K562 (cell line): ENCODE measurements at regions not wholly inside any gene's neighbourhood (a gene's known extent, or its start where the extent isn't known, plus 50 kb on each side); places are given as distances from the start of the nearest gene placed in this dataset.

ENCODE experiments used
- BCL6 ChIP-seq: fragments of 250-450 bp; sonication (Bioruptor Pico); IDR thresholded peaks from 2 replicates; pipeline ENCODE4 v1.4.0; 2020
- CTCF ChIP-seq, 3 experiments: IDR thresholded peaks in 2 of 3; conservative IDR thresholded peaks in 1 of 3; 2 replicates each; pipeline ENCODE4 v1.5.1; 2011 to 2012; ENCODE audit warnings: low read length in 3 of 3, mild to moderate bottlenecking in 3 of 3, control low read depth in 2 of 3, improper control_type of control experiment in 1 of 3, inconsistent platforms in 1 of 3, low read depth in 1 of 3, mixed read lengths in 1 of 3, moderate library complexity in 1 of 3; ENCODE audit not compliant: insufficient read depth in 2 of 3
- GABPA ChIP-seq: fragments of 200-800 bp; sonication (Bioruptor generic); conservative IDR thresholded peaks from 2 replicates; pipeline ENCODE4 v1.6.1; 2016; ENCODE audit warnings: low read depth, missing genetic modification characterization, missing compliant biosample characterization
- MTA1 ChIP-seq: fragments of 450-650 bp; IDR thresholded peaks from 2 replicates; pipeline ENCODE4 v1.6.1; 2017; ENCODE audit warnings: borderline replicate concordance
- POLR2AphosphoS5 ChIP-seq: IDR thresholded peaks from 2 replicates; pipeline ENCODE4 v1.6.1; 2011; ENCODE audit warnings: mild to moderate bottlenecking, low read depth, low read length, moderate library complexity; ENCODE audit not compliant: control insufficient read depth, insufficient read depth
- STAT5B ChIP-seq: fragments of 250-450 bp; sonication (Bioruptor Pico); IDR thresholded peaks from 2 replicates; pipeline ENCODE4 v1.8.0; 2021; ENCODE audit warnings: mild to moderate bottlenecking, inconsistent platforms
- TCF7L2 ChIP-seq: fragments of 150-350 bp; IDR thresholded peaks from 2 replicates; pipeline ENCODE4 v1.6.1; 2016; ENCODE audit warnings: low read depth, mild to moderate bottlenecking, low read length, moderate library complexity
- TEAD2 ChIP-seq: fragments of 450-650 bp; IDR thresholded peaks from 2 replicates; pipeline ENCODE4 v1.6.1; 2016; ENCODE audit warnings: missing genetic modification characterization, control low read depth, missing compliant biosample characterization
- ZKSCAN1 ChIP-seq: fragments of 150-350 bp; IDR thresholded peaks from 2 replicates; pipeline ENCODE4 v1.6.1; 2016; ENCODE audit warnings: low read depth, low read length
- ZNF830 ChIP-seq: fragments of 250-450 bp; sonication (Bioruptor Pico); IDR thresholded peaks from 2 replicates; pipeline ENCODE4 v1.5.0; 2021; ENCODE audit warnings: mild to moderate bottlenecking

- TF ChIP-seq STAT5B (CRISPR knock-in tag) (no peak), ZNF830 (CRISPR knock-in tag) (no peak), CTCF (IDR thresholded peaks at IDR 0.05 in 2 of 3, conservative IDR thresholded peaks at IDR 0.05 in 1 of 3; ENCODE audit: insufficient read depth in 2 of 3, low read depth in 1 of 3, low read length in 3 of 3) (no peak), POLR2AphosphoS5 (no peak), TCF7L2 (no peak), ZKSCAN1 (no peak), GABPA (no peak), TEAD2 (no peak), BCL6 (CRISPR knock-in tag) (no peak), MTA1 (no peak)
These were observed 268.2 kb downstream of the ALG10 start for GRCh38 chr12:34290381-34290995.
